MM.1S (cell line): ENCODE measurements at regions not wholly inside any gene's neighbourhood (a gene's known extent, or its start where the extent isn't known, plus 50 kb on each side); places are given as distances from the start of the nearest gene placed in this dataset.

ENCODE experiments used
- CTCF ChIP-seq: fragments of 300-600 bp; sonication (generic); IDR thresholded peaks from 2 replicates; pipeline ENCODE4 v1.5.1; 2016; ENCODE audit warnings: antibody characterized with exemption, low read length, mixed read lengths
- EZH2 ChIP-seq: fragments of 300-600 bp; sonication (generic); optimal IDR thresholded peaks from 2 replicates; pipeline ENCODE3; 2017; ENCODE audit warnings: low read depth, mild to moderate bottlenecking, antibody characterized with exemption, low read length, mixed read lengths
- EZH2phosphoT487 ChIP-seq: fragments of 300-600 bp; sonication (generic); IDR thresholded peaks from 2 replicates; pipeline ENCODE4 v1.6.1; 2018; ENCODE audit warnings: antibody characterized with exemption, low read length

GRCh38 chr10:20369863-20370736, 527.0 kb downstream of the NEBL start:
- no peak for TF ChIP-seq EZH2phosphoT487
- TF ChIP-seq EZH2, result no peak
- no peak for TF ChIP-seq CTCF
